ENCODE measurements at regions not wholly inside any gene's neighbourhood (a gene's known extent, or its start where the extent isn't known, plus 50 kb on each side); places are given as distances from the start of the nearest gene placed in this dataset.
"Not testable (repeated sequence)": the region's sequence is repeated elsewhere in the genome, so short reads cannot be mapped to it uniquely, and the experiment has no call there.

- Histone ChIP-seq H3K4me1 (no peaks in the 10 kb centered on the region), H3K4me3 (no peak overlapping the region), H3K9me3 (no peaks in the 10 kb centered on the region), H3K27ac (no peak overlapping the region), H3K36me3 (no peaks in the 10 kb centered on the region), H3K27me3 (no peaks in the 10 kb centered on the region)
- intact Hi-C loops (cut with DNase I): no loop called here
- DNase-seq: no peak
- TF ChIP-seq EP300 (IDR thresholded peaks at IDR 0.05): no peak
Measured at GRCh38 chr14:71250791-71251190, 343.5 kb downstream of the PCNX1 start.

- H3K27me3 ChIP-seq; H3K36me3 ChIP-seq; intact Hi-C loops (cut with DNase I); H3K27ac ChIP-seq; H3K4me1 ChIP-seq; H3K9me3 ChIP-seq; DNase-seq: not testable (repeated sequence)
- WGBS, 2 donors: 87 to 90% methylated on average over 53 of the region's 53 CpGs
- peak overlapping the region in 1 of 4 donors; percentile 28 for H3K4me3 ChIP-seq
Measured at GRCh38 chr14:71254091-71254719, 346.9 kb downstream of the PCNX1 start.

- H3K27ac ChIP-seq: no peak overlapping the region
- H3K27me3 ChIP-seq: no peaks in the 10 kb centered on the region
- intact Hi-C loops (cut with DNase I): no loop called here
- DNase-seq: no peak
- peaks cover 0 to 10% (median 6%) of the 10 kb centered on the region in 4 donors for H3K9me3 ChIP-seq
- TF ChIP-seq EP300 (IDR thresholded peaks at IDR 0.05) (no peak), POLR2A (IDR thresholded peaks at IDR 0.05) (no peak), POLR2AphosphoS5 (IDR thresholded peaks at IDR 0.05) (no peak), CTCF (IDR thresholded peaks at IDR 0.05) (no peak)
- WGBS, 2 donors: 85% methylated on average over 2 of the region's 2 CpGs
- no peaks in the 10 kb centered on the region for H3K4me1 ChIP-seq
- H3K36me3 ChIP-seq: no peaks in the 10 kb centered on the region
- no peak overlapping the region for H3K4me3 ChIP-seq
Measured at GRCh38 chr14:71261206-71261605, 353.9 kb downstream of the PCNX1 start.

GRCh38 chr14:71262441-71262840 is 355.2 kb downstream of the PCNX1 start:
- 89 to 99% methylated on average over 2 of the region's 2 CpGs for WGBS, 2 donors

GRCh38 chr14:71264260-71264659 is 357.0 kb downstream of the PCNX1 start:
- DNase-seq: no peak
- no peak for TF ChIP-seq POLR2A (IDR thresholded peaks at IDR 0.05)
- no peak for TF ChIP-seq EP300 (IDR thresholded peaks at IDR 0.05)
- TF ChIP-seq CTCF (IDR thresholded peaks at IDR 0.05): no peak
- no peak for TF ChIP-seq POLR2AphosphoS5 (IDR thresholded peaks at IDR 0.05)
- Histone ChIP-seq H3K27me3 (no peaks in the 10 kb centered on the region), H3K36me3 (no peaks in the 10 kb centered on the region), H3K4me1 (peaks cover 0 to 3% (median 0%) of the 10 kb centered on the region in 4 donors), H3K9me3 (peaks cover 0 to 3% (median 1%) of the 10 kb centered on the region in 4 donors), H3K4me3 (no peak overlapping the region), H3K27ac (no peak overlapping the region)
- 92 to 95% methylated on average over 2 of the region's 2 CpGs for WGBS, 2 donors
- intact Hi-C loops (cut with DNase I): no loop called here

More at GRCh38 chr14:71262441-71262840, 355.2 kb downstream of the PCNX1 start:
- no peaks in the 10 kb centered on the region for H3K36me3 ChIP-seq
- no peak for TF ChIP-seq POLR2AphosphoS5 (IDR thresholded peaks at IDR 0.05)
- TF ChIP-seq CTCF (IDR thresholded peaks at IDR 0.05): no peak
- TF ChIP-seq EP300 (IDR thresholded peaks at IDR 0.05): no peak
- no peak for DNase-seq
- H3K27ac ChIP-seq: no peak overlapping the region
- no peaks in the 10 kb centered on the region for H3K4me1 ChIP-seq
- H3K27me3 ChIP-seq: no peaks in the 10 kb centered on the region
- intact Hi-C loops (cut with DNase I): no loop called here
- no peak overlapping the region for H3K4me3 ChIP-seq
- peaks cover 0 to 10% (median 6%) of the 10 kb centered on the region in 4 donors for H3K9me3 ChIP-seq

GRCh38 chr14:71267007-71267513 is 359.8 kb downstream of the PCNX1 start:
- Histone ChIP-seq H3K4me3 (no peak overlapping the region), H3K36me3 (no peaks in the 10 kb centered on the region), H3K27me3 (no peaks in the 10 kb centered on the region), H3K9me3 (no peaks in the 10 kb centered on the region), H3K4me1 (peaks cover 0 to 3% (median 0%) of the 10 kb centered on the region in 4 donors), H3K27ac (no peak overlapping the region)
- TF ChIP-seq POLR2AphosphoS5 (IDR thresholded peaks at IDR 0.05) (no peak), EP300 (IDR thresholded peaks at IDR 0.05) (no peak), POLR2A (IDR thresholded peaks at IDR 0.05) (no peak), CTCF (IDR thresholded peaks at IDR 0.05) (no peak)
- intact Hi-C loops (cut with DNase I): no loop called here
- no peak for DNase-seq
- WGBS, 2 donors: 76 to 77% methylated on average over 5 of the region's 5 CpGs

All from sigmoid colon (tissue), 6 donors.